ENCODE measurements at regions not wholly inside any gene's neighbourhood (a gene's known extent, or its start where the extent isn't known, plus 50 kb on each side); places are given as distances from the start of the nearest gene placed in this dataset.

DNA sequence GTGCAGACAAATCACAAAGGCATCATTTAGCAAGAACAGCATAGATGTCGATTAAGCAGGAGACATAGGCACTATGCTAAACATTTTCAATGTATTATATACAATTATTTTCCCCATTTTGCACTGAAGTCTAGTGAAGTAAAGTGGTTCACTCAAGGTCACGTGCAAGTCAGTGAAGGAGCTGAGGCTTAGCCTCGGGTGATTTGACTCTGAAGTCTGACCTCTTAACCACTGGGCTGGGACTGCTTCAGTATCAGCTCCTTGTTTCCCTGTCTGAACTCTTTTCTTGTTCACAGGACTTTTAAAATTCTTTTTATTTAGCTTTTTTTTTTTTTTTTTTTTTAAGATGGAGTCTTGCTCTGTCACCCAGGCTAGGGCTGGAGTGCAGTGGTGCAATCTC lies 262.7 kb downstream of the DRD1 start:
- TF ChIP-seq CTCF (IDR thresholded peaks at IDR 0.05) (no peak), POLR2A (IDR thresholded peaks at IDR 0.05) (no peak)

Measured in esophagus squamous epithelium (tissue), 4 donors.